HEK293 (cell line): ENCODE measurements at regions not wholly inside any gene's neighbourhood (a gene's known extent, or its start where the extent isn't known, plus 50 kb on each side); places are given as distances from the start of the nearest gene placed in this dataset.
A peak's percentile ranks its signal among the peaks of the same experiment; 100 is the strongest.

ENCODE experiments used
- CTCF ChIA-PET: fragments of 350-600 bp; formaldehyde crosslinking; extraction: SDS; loops from one replicate; lab custom pipeline; 2021; ENCODE audit warnings: antibody characterized with exemption; lab: Yijun Ruan, JAX
- POLR2A ChIA-PET: fragments of 300-600 bp; formaldehyde crosslinking; extraction: SDS; loops from one replicate; lab custom pipeline; 2020; ENCODE audit warnings: antibody characterized with exemption, inconsistent platforms; lab: Yijun Ruan, JAX
- H3K27ac ChIP-seq: fragments of 200-500 bp; sonication (Bioruptor generic); 2 replicates; pipeline ENCODE4 v1.5.1; 2014; ENCODE audit warnings: low read depth, low read length, control low read depth, inconsistent platforms; ENCODE audit errors: extremely low read depth
- H3K36me3 ChIP-seq, 2 experiments: fragments of 200-500 bp in 1 of 2; sonication (Bioruptor generic) in 1 of 2; 1 replicate in 1 of 2; 2 replicates in 1 of 2; pipeline ENCODE4 v1.5.1; 2014 to 2017; ENCODE audit warnings: inconsistent platforms in 2 of 2, low read length in 2 of 2; ENCODE audit not compliant: control insufficient read depth in 2 of 2, insufficient read depth in 1 of 2
- H3K4me1 ChIP-seq: fragments of 200-500 bp; sonication (Bioruptor generic); 2 replicates; pipeline ENCODE4 v1.5.1; 2014; ENCODE audit warnings: mild to moderate bottlenecking, low read length, inconsistent platforms; ENCODE audit not compliant: control insufficient read depth, insufficient read depth
- H3K4me3 ChIP-seq: 2 replicates; pipeline ENCODE4 v1.5.1; 2011; ENCODE audit warnings: low read depth, mild to moderate bottlenecking, control low read depth, low read length, moderate library complexity
- H3K9me3 ChIP-seq: fragments of 200-500 bp; sonication (Bioruptor generic); 2 replicates; pipeline ENCODE4 v1.5.1; 2014; ENCODE audit warnings: low read depth, low read length, inconsistent platforms; ENCODE audit not compliant: control insufficient read depth, insufficient read depth
- BCL6B ChIP-seq: fragments of 450-650 bp; formaldehyde crosslinking; IDR thresholded peaks from 2 replicates; pipeline ENCODE4 v1.5.1; 2017; ENCODE audit warnings: missing biosample characterization, missing genetic modification characterization
- MEIS1 ChIP-seq: sonication (generic); formaldehyde crosslinking; IDR thresholded peaks from 2 replicates; pipeline ENCODE4 v1.8.1; 2022; ENCODE audit warnings: missing genetic modification reagents, mild to moderate bottlenecking, borderline replicate concordance
- PBX3 ChIP-seq: sonication (generic); formaldehyde crosslinking; IDR thresholded peaks from 2 replicates; pipeline ENCODE4 v1.8.1; 2022; ENCODE audit warnings: mild to moderate bottlenecking, moderate library complexity, missing genetic modification reagents
- ZBTB8A ChIP-seq: fragments of 450-650 bp; formaldehyde crosslinking; IDR thresholded peaks from 2 replicates; pipeline ENCODE4 v1.5.1; 2016; ENCODE audit warnings: missing biosample characterization, missing genetic modification characterization
- ZFP37 ChIP-seq: fragments of 450-650 bp; formaldehyde crosslinking; IDR thresholded peaks from 2 replicates; pipeline ENCODE4 v1.5.1; 2016; ENCODE audit warnings: missing biosample characterization, missing genetic modification characterization
- ZNF114 ChIP-seq: fragments of 450-650 bp; formaldehyde crosslinking; IDR thresholded peaks from 2 replicates; pipeline ENCODE4 v1.5.0; 2017; ENCODE audit warnings: missing biosample characterization, missing genetic modification characterization
- ZNF133 ChIP-seq: fragments of 450-650 bp; formaldehyde crosslinking; IDR thresholded peaks from 2 replicates; pipeline ENCODE4 v1.5.1; 2016; ENCODE audit warnings: missing biosample characterization, missing genetic modification characterization
- ZNF202 ChIP-seq: fragments of 450-650 bp; formaldehyde crosslinking; IDR thresholded peaks from 2 replicates; pipeline ENCODE4 v1.5.1; 2016; ENCODE audit warnings: missing biosample characterization, missing genetic modification characterization, borderline replicate concordance
- ZNF211 ChIP-seq: fragments of 450-650 bp; formaldehyde crosslinking; IDR thresholded peaks from 2 replicates; pipeline ENCODE4 v1.5.1; 2016; ENCODE audit warnings: low read depth, missing biosample characterization, missing genetic modification characterization
- ZNF48 ChIP-seq: fragments of 450-650 bp; formaldehyde crosslinking; IDR thresholded peaks from 2 replicates; pipeline ENCODE4 v1.5.1; 2016; ENCODE audit warnings: missing biosample characterization, missing genetic modification characterization
- ZNF510 ChIP-seq: fragments of 450-650 bp; formaldehyde crosslinking; IDR thresholded peaks from 2 replicates; pipeline ENCODE4 v1.5.1; 2018; ENCODE audit warnings: mild to moderate bottlenecking, missing genetic modification characterization, missing biosample characterization; ENCODE audit not compliant: insufficient replicate concordance
- ZNF513 ChIP-seq: fragments of 450-650 bp; IDR thresholded peaks from 2 replicates; pipeline ENCODE4 v1.5.1; 2018; ENCODE audit warnings: missing biosample characterization, missing genetic modification characterization
- ZNF621 ChIP-seq: fragments of 450-650 bp; formaldehyde crosslinking; IDR thresholded peaks from 2 replicates; pipeline ENCODE4 v1.5.1; 2017; ENCODE audit warnings: missing biosample characterization, missing genetic modification characterization
- ZNF830 ChIP-seq: fragments of 450-650 bp; IDR thresholded peaks from 2 replicates; pipeline ENCODE4 v1.5.0; 2018; ENCODE audit warnings: missing biosample characterization, missing genetic modification characterization, low read depth, mild to moderate bottlenecking, moderate library complexity

- CTCF ChIA-PET: interaction anchor here (1.0 kb wide), 1 partner anchor 119 kb away, joined by 5 read pairs; no protein-coding TSS in a partner anchor
- Histone ChIP-seq H3K4me3 (no peak overlapping the region), H3K9me3 (no peaks in the 10 kb centered on the region), H3K4me1 (no peaks in the 10 kb centered on the region), H3K27ac (no peak overlapping the region)
- TF ChIP-seq MEIS1 (CRISPR knock-in tag) (no peak), BCL6B (tag by site-specific recombination) (peak; percentile 40; the same call in 1 of the 2 replicates), PBX3 (CRISPR knock-in tag) (no peak)
- TF ChIP-seq, all 188 proteins: peak for 1
- H3K36me3 ChIP-seq: no peaks in the 10 kb centered on the region
- POLR2A ChIA-PET: no interaction called here
These were observed 115.4 kb downstream of the RPS24 start for GRCh38 chr10:78148961-78149612.

- POLR2A ChIA-PET: no interaction called here
- CTCF ChIA-PET: no interaction called here
These were observed 117.1 kb downstream of the RPS24 start for GRCh38 chr10:78150756-78151155.

GRCh38 chr10:78155722-78156121, 122.1 kb downstream of the RPS24 start:
- no peaks in the 10 kb centered on the region for H3K9me3 ChIP-seq
- H3K4me3 ChIP-seq: no peak overlapping the region
- no peak for TF ChIP-seq ZNF830
- no peak for TF ChIP-seq ZNF513 (tag by site-specific recombination)
- no peak for TF ChIP-seq ZBTB8A (tag by site-specific recombination)
- no peak for TF ChIP-seq PBX3 (CRISPR knock-in tag)
- TF ChIP-seq ZFP37 (tag by site-specific recombination): no peak
- no peak for TF ChIP-seq ZNF48 (tag by site-specific recombination)
- TF ChIP-seq ZNF133 (tag by site-specific recombination): no peak
- no peak for TF ChIP-seq ZNF621 (tag by site-specific recombination)
- TF ChIP-seq ZNF114 (tag by site-specific recombination): no peak
- TF ChIP-seq ZNF202 (tag by site-specific recombination): no peak
- TF ChIP-seq, all 188 proteins: peak for 0
- no peaks in the 10 kb centered on the region for H3K4me1 ChIP-seq
- CTCF ChIA-PET: interaction anchor here (0.9 to 1.0 kb wide), 2 partner anchors 22 to 109 kb away, joined by 4 to 5 read pairs; no protein-coding TSS in a partner anchor
- no peaks in the 10 kb centered on the region for H3K36me3 ChIP-seq
- no peak overlapping the region for H3K27ac ChIP-seq
- POLR2A ChIA-PET: no interaction called here

More at GRCh38 chr10:78150756-78151155, 117.1 kb downstream of the RPS24 start:
- H3K4me3 ChIP-seq: no peak overlapping the region
- H3K27ac ChIP-seq: no peak overlapping the region
- H3K4me1 ChIP-seq: no peaks in the 10 kb centered on the region
- TF ChIP-seq ZNF510 (tag by site-specific recombination): peak; percentile 39
- TF ChIP-seq ZNF211 (tag by site-specific recombination): no peak
- H3K9me3 ChIP-seq: no peaks in the 10 kb centered on the region
- no peaks in the 10 kb centered on the region for H3K36me3 ChIP-seq
